ENCODE measurements at regions not wholly inside any gene's neighbourhood (a gene's known extent, or its start where the extent isn't known, plus 50 kb on each side); places are given as distances from the start of the nearest gene placed in this dataset.
"Not testable (repeated sequence)": the region's sequence is repeated elsewhere in the genome, so short reads cannot be mapped to it uniquely, and the experiment has no call there.

- H3K4me1 ChIP-seq: peaks cover 9% of the 10 kb centered on the region
- TF ChIP-seq CTCF (IDR thresholded peaks at IDR 0.05): no peak
- no peak for TF ChIP-seq POLR2A (IDR thresholded peaks at IDR 0.05)
- no peak overlapping the region for H3K4me3 ChIP-seq
- no peaks in the 10 kb centered on the region for H3K27me3 ChIP-seq
- WGBS, 2 donors: 84 to 88% methylated on average over 7 to 9 of the region's 9 CpGs
- H3K27ac ChIP-seq: no peak overlapping the region
- ATAC-seq: no peak
- peaks cover 0 to 8% (median 0%) of the 10 kb centered on the region in 3 donors for H3K9me3 ChIP-seq
- intact Hi-C loops (cut with DNase I): no loop called here
- no peak for DNase-seq
- no peaks in the 10 kb centered on the region for H3K36me3 ChIP-seq (replicated peaks in 1 of 2; ENCODE audit: insufficient read depth in 1 of 2, low read depth in 2 of 2)
These were observed 80.7 kb downstream of the FHIP1A start for GRCh38 chr4:151489462-151490203.

GRCh38 chr4:151495612-151496011, 86.6 kb downstream of the FHIP1A start:
- H3K36me3 ChIP-seq (replicated peaks in 1 of 2; ENCODE audit: insufficient read depth in 1 of 2, low read depth in 2 of 2); DNase-seq; H3K27ac ChIP-seq; intact Hi-C loops (cut with DNase I); H3K9me3 ChIP-seq; H3K4me1 ChIP-seq; H3K27me3 ChIP-seq; H3K4me3 ChIP-seq; ATAC-seq: not testable (repeated sequence)
- 87 to 90% methylated on average over 3 of the region's 3 CpGs for WGBS, 2 donors

GRCh38 chr4:151511548-151511947, 102.6 kb downstream of the FHIP1A start:
- H3K4me3 ChIP-seq; H3K27me3 ChIP-seq; ATAC-seq; intact Hi-C loops (cut with DNase I); H3K9me3 ChIP-seq; DNase-seq; H3K36me3 ChIP-seq (replicated peaks in 1 of 2; ENCODE audit: insufficient read depth in 1 of 2, low read depth in 2 of 2); H3K4me1 ChIP-seq; H3K27ac ChIP-seq: not testable (repeated sequence)
- WGBS, 2 donors: 93 to 100% methylated on average over 2 to 10 of the region's 11 CpGs

GRCh38 chr4:151517896-151518295, 108.9 kb downstream of the FHIP1A start:
- no peaks in the 10 kb centered on the region for H3K27me3 ChIP-seq
- H3K4me3 ChIP-seq: no peak overlapping the region
- no peaks in the 10 kb centered on the region for H3K36me3 ChIP-seq (replicated peaks in 1 of 2; ENCODE audit: insufficient read depth in 1 of 2, low read depth in 2 of 2)
- DNase-seq (no peak), ATAC-seq (no peak)
- no peaks in the 10 kb centered on the region for H3K9me3 ChIP-seq
- TF ChIP-seq POLR2A (IDR thresholded peaks at IDR 0.05) (no peak), CTCF (IDR thresholded peaks at IDR 0.05) (no peak)
- no peak overlapping the region for H3K27ac ChIP-seq
- intact Hi-C loops (cut with DNase I): no loop called here
- peaks cover 10% of the 10 kb centered on the region for H3K4me1 ChIP-seq

- no peak overlapping the region for H3K4me3 ChIP-seq
- H3K36me3 ChIP-seq (replicated peaks in 1 of 2; ENCODE audit: insufficient read depth in 1 of 2, low read depth in 2 of 2): no peaks in the 10 kb centered on the region
- intact Hi-C loops (cut with DNase I): no loop called here
- WGBS, 2 donors: 85 to 94% methylated on average over 1 to 3 of the region's 3 CpGs
- no peaks in the 10 kb centered on the region for H3K9me3 ChIP-seq
- DNase-seq: no peak
- no peak for ATAC-seq
- H3K4me1 ChIP-seq: peaks cover 10% of the 10 kb centered on the region
- no peaks in the 10 kb centered on the region for H3K27me3 ChIP-seq
- H3K27ac ChIP-seq: no peak overlapping the region
- TF ChIP-seq CTCF (IDR thresholded peaks at IDR 0.05) (no peak), POLR2A (IDR thresholded peaks at IDR 0.05) (no peak)
These were observed 109.4 kb downstream of the FHIP1A start for GRCh38 chr4:151518359-151518758.

All from body of pancreas (tissue), 4 donors.